DND-41 (cell line): ENCODE measurements at regions not wholly inside any gene's neighbourhood (a gene's known extent, or its start where the extent isn't known, plus 50 kb on each side); places are given as distances from the start of the nearest gene placed in this dataset.

Source experiments
- ATAC-seq: fragments of 200-7000 bp; cut with Tn5 transposase; 3 replicates; pipeline ENCODE4 v1.9.1; 2021; ENCODE audit warnings: low read depth; ENCODE audit not compliant: insufficient read depth
- DNase-seq: peaks from one replicate; pipeline ENCODE4 v3.0.0-alpha.2; 2020
- H2AFZ ChIP-seq: 2 replicates; pipeline ENCODE4 v1.6.0; 2012; ENCODE audit warnings: low read depth, low read length
- H3K27ac ChIP-seq: 2 replicates; pipeline ENCODE4 v1.5.1; 2012; ENCODE audit warnings: low read length, inconsistent platforms
- H3K27me3 ChIP-seq: fragments of 200-600 bp; sonication (generic); 2 replicates; pipeline ENCODE4 v1.6.0; 2012; ENCODE audit warnings: low read length, mild to moderate bottlenecking, inconsistent platforms; ENCODE audit not compliant: insufficient read depth, poor library complexity
- H3K36me3 ChIP-seq: 2 replicates; pipeline ENCODE4 v1.5.1; 2012; ENCODE audit warnings: low read length, inconsistent platforms; ENCODE audit not compliant: insufficient read depth
- H3K4me1 ChIP-seq: 2 replicates; pipeline ENCODE4 v1.5.1; 2012; ENCODE audit warnings: mild to moderate bottlenecking, low read length; ENCODE audit not compliant: insufficient read depth
- H3K4me2 ChIP-seq: 2 replicates; pipeline ENCODE4 v1.6.0; 2012; ENCODE audit warnings: mild to moderate bottlenecking, moderate library complexity, low read length, inconsistent platforms; ENCODE audit not compliant: insufficient read depth
- H3K4me3 ChIP-seq, 2 experiments: fragments of 200-600 bp in 1 of 2; shearing (Covaris generic) in 1 of 2; 2 replicates each; pipeline ENCODE4 v1.5.1; 2012 to 2016; ENCODE audit warnings: inconsistent platforms in 2 of 2, low read length in 2 of 2, mild to moderate bottlenecking in 2 of 2, low read depth in 1 of 2, moderate library complexity in 1 of 2
- H3K79me2 ChIP-seq: 2 replicates; pipeline ENCODE4 v1.6.0; 2012; ENCODE audit warnings: low read length, inconsistent platforms; ENCODE audit not compliant: insufficient read depth
- H3K9ac ChIP-seq: 2 replicates; pipeline ENCODE4 v1.6.0; 2012; ENCODE audit warnings: low read depth, mild to moderate bottlenecking, inconsistent platforms, low read length, moderate library complexity
- H3K9me3 ChIP-seq: 2 replicates; pipeline ENCODE4 v1.5.1; 2012; ENCODE audit warnings: low read length, moderate library complexity, mild to moderate bottlenecking, inconsistent platforms; ENCODE audit not compliant: insufficient read depth, severe bottlenecking
- H4K20me1 ChIP-seq: 2 replicates; pipeline ENCODE4 v1.6.0; 2012; ENCODE audit warnings: low read length; ENCODE audit not compliant: insufficient read depth
- EZH2 ChIP-seq: IDR thresholded peaks from 3 replicates; pipeline ENCODE4 v1.6.1; 2012; ENCODE audit warnings: borderline replicate concordance, low read depth, mild to moderate bottlenecking, moderate library complexity, low read length, inconsistent platforms; ENCODE audit not compliant: severe bottlenecking
- TF ChIP-seq, protein P1 (sequence below): IDR thresholded peaks from 2 replicates; pipeline ENCODE4 v1.5.1; 2012; ENCODE audit warnings: borderline replicate concordance, low read length, moderate library complexity, mild to moderate bottlenecking; ENCODE audit not compliant: poor library complexity, severe bottlenecking; ENCODE audit errors: extremely low read depth

DNA sequence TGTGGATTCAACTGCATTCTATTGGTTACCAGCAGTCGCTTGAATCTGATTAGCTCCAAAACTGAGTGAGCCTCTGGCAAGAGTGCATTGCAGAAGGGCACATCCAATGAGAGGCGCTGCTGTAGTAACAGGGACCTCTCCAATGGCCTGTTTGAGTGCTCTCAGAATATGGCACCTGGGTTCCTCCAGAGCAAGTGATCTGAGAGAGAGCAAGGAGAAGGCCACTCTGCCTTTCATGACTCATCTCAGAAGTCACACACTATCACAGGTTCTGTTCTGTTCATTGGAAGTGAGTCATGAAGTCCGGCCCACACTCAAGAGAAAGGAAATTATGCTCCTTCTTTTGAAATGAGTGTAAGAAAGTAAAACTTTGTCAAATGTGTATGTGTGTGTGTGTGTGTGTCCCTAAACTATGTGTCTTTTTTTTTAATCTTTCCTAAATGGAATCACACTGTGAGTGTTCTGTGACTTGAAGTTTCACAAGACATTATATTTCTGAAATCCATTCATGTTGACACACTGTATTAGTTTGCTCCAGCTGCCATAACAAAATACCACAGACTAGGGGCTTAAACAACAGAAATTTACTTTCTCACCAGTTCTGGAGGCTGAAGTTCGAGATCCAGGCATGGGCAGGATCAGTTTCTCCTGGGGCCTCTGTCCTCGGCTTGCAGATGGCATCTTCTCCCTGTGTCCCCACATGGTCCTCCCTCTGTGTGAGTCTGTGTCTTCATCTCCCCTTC, 138.3 kb upstream of the CDYL start:
- Histone ChIP-seq H3K9me3 (no peaks in the 10 kb centered on the region), H3K4me3 (no peak overlapping the region), H3K4me1 (no peaks in the 10 kb centered on the region), H4K20me1 (no peaks in the 10 kb centered on the region), H3K9ac (no peak overlapping the region), H3K27me3 (peaks cover 5% of the 10 kb centered on the region), H2AFZ (no peak overlapping the region), H3K79me2 (no peaks in the 10 kb centered on the region), H3K4me2 (no peak overlapping the region), H3K36me3 (no peaks in the 10 kb centered on the region), H3K27ac (no peak overlapping the region)
- no peak for ATAC-seq
- TF ChIP-seq, protein P1, sequence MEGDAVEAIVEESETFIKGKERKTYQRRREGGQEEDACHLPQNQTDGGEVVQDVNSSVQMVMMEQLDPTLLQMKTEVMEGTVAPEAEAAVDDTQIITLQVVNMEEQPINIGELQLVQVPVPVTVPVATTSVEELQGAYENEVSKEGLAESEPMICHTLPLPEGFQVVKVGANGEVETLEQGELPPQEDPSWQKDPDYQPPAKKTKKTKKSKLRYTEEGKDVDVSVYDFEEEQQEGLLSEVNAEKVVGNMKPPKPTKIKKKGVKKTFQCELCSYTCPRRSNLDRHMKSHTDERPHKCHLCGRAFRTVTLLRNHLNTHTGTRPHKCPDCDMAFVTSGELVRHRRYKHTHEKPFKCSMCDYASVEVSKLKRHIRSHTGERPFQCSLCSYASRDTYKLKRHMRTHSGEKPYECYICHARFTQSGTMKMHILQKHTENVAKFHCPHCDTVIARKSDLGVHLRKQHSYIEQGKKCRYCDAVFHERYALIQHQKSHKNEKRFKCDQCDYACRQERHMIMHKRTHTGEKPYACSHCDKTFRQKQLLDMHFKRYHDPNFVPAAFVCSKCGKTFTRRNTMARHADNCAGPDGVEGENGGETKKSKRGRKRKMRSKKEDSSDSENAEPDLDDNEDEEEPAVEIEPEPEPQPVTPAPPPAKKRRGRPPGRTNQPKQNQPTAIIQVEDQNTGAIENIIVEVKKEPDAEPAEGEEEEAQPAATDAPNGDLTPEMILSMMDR = no peak
- no peak for DNase-seq

DNA sequence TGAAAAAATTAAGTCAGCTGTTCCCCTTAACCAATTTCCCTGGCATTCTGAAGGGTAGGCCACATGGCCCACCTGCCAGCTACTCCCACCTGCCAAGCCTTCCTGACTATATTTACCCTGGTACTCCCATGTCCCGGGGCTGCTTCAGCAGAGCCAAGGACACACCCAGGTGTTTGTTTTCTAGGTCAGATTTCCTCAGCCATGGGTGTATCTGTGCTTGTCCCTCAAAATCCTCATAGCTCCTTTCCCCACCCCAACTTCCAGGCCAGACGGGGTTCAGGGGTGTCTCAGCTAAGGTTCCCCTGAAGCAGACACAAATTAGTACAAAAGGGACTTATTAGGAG, 139.4 kb upstream of the CDYL start:
- Histone ChIP-seq H3K4me1 (no peaks in the 10 kb centered on the region), H3K79me2 (no peaks in the 10 kb centered on the region), H3K9ac (no peak overlapping the region), H3K9me3 (no peaks in the 10 kb centered on the region), H4K20me1 (no peaks in the 10 kb centered on the region), H3K27ac (no peak overlapping the region), H3K27me3 (peaks cover 5% of the 10 kb centered on the region), H2AFZ (no peak overlapping the region), H3K36me3 (no peaks in the 10 kb centered on the region), H3K4me2 (no peak overlapping the region), H3K4me3 (no peak overlapping the region)
- ATAC-seq (no peak), DNase-seq (no peak)
- TF ChIP-seq EZH2 = no peak
- TF ChIP-seq, protein P1 = no peak

DNA sequence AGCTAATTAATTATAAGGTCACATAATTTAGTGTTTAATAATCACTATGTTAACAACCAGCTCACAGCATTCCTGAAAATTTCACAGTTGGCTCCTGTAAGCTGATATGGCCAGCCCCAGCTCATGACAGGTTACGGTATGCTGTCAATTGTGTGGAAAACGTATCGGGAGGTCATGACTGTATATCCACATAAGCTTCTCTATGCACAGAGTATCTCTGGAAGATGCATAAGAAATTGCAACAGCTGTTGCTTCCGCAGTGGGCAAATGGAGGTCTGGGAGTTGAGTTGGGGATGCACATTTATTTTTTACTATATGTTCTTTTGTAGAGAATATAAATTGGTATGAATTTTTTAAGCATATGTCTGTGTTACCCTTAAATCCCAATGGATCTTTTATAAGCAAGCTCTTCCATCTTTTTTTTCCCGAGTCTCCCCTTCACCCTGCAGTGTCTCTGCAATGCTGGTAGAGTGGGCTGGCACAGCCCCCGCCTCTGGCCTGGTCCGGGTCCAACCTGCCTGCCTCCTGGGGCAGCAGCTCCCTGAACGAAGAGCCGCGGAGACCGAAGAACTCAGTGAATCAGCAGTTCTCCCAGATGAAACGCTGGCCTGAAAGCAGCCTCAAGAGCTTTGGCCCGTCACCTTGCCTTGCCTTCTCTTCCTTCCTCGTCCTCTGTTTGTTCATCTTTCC, 139.9 kb upstream of the CDYL start:
- Histone ChIP-seq H3K4me3 (no peak overlapping the region), H3K27me3 (no peaks in the 10 kb centered on the region), H3K79me2 (no peaks in the 10 kb centered on the region), H4K20me1 (no peaks in the 10 kb centered on the region), H3K4me1 (no peaks in the 10 kb centered on the region), H3K9ac (no peak overlapping the region), H3K36me3 (no peaks in the 10 kb centered on the region), H3K27ac (no peak overlapping the region), H3K4me2 (no peak overlapping the region), H3K9me3 (no peaks in the 10 kb centered on the region), H2AFZ (no peak overlapping the region)
- TF ChIP-seq, protein P1 = no peak
- TF ChIP-seq EZH2 = no peak
- DNase-seq (no peak), ATAC-seq (no peak)
